ENCODE measurements at regions not wholly inside any gene's neighbourhood (a gene's known extent, or its start where the extent isn't known, plus 50 kb on each side); places are given as distances from the start of the nearest gene placed in this dataset.

- no peaks in the 10 kb centered on the region for H4K20me1 ChIP-seq (ENCODE audit: control insufficient read depth, insufficient read depth)
- H3K9ac ChIP-seq (ENCODE audit: control insufficient read depth, insufficient read depth, low read length), result no peak overlapping the region
- no peaks in the 10 kb centered on the region for H3K36me3 ChIP-seq (ENCODE audit: control insufficient read depth in 2 of 2, insufficient read depth in 2 of 2, low read length in 1 of 2)
- H3K4me3 ChIP-seq, result no peak overlapping the region
- H3K4me2 ChIP-seq (ENCODE audit: control insufficient read depth, insufficient read depth), result no peak overlapping the region
- ChIA-PET RAD21 (ENCODE audit: unreplicated experiment) (no interaction called here), SMC1A (ENCODE audit: uncharacterized antibody, unreplicated experiment) (interaction anchor here (0.6 kb wide), 1 partner anchor 8 kb away, joined by 3 read pairs; no protein-coding TSS in a partner anchor), POLR2A (no interaction called here), CTCF (no interaction called here)
- H3K79me2 ChIP-seq (ENCODE audit: control insufficient read depth, insufficient read depth, low read length), result no peaks in the 10 kb centered on the region
- 47% methylated on average over 30 of the region's 33 CpGs for WGBS (ENCODE audit: insufficient coverage, insufficient replicate concordance, low lambda C conversion rate, missing lambda C conversion rate)
- H3K27ac ChIP-seq (ENCODE audit: control insufficient read depth, insufficient read depth), result no peak overlapping the region
- FAIRE-seq (no peak), ATAC-seq (no peak), DNase-seq (ENCODE audit: low read depth, low spot score) (no peak)
- no peak overlapping the region for H2AFZ ChIP-seq (ENCODE audit: control insufficient read depth, low read depth, low read length)
- no peak for TF ChIP-seq SREBF2 (IDR thresholded peaks at IDR 0.05; ENCODE audit: low read length)
- TF ChIP-seq, protein P1, sequence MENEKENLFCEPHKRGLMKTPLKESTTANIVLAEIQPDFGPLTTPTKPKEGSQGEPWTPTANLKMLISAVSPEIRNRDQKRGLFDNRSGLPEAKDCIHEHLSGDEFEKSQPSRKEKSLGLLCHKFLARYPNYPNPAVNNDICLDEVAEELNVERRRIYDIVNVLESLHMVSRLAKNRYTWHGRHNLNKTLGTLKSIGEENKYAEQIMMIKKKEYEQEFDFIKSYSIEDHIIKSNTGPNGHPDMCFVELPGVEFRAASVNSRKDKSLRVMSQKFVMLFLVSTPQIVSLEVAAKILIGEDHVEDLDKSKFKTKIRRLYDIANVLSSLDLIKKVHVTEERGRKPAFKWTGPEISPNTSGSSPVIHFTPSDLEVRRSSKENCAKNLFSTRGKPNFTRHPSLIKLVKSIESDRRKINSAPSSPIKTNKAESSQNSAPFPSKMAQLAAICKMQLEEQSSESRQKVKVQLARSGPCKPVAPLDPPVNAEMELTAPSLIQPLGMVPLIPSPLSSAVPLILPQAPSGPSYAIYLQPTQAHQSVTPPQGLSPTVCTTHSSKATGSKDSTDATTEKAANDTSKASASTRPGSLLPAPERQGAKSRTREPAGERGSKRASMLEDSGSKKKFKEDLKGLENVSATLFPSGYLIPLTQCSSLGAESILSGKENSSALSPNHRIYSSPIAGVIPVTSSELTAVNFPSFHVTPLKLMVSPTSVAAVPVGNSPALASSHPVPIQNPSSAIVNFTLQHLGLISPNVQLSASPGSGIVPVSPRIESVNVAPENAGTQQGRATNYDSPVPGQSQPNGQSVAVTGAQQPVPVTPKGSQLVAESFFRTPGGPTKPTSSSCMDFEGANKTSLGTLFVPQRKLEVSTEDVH (IDR thresholded peaks at IDR 0.05; ENCODE audit: low read depth, partially characterized antibody), result no peak
- no peak for TF ChIP-seq BCL11A (IDR thresholded peaks at IDR 0.05; ENCODE audit: low read depth, low read length)
- TF ChIP-seq RB1 (IDR thresholded peaks at IDR 0.05; ENCODE audit: borderline replicate concordance), result no peak
- no peak for TF ChIP-seq CHD4 (IDR thresholded peaks at IDR 0.05)
- no peak for TF ChIP-seq MEF2B (IDR thresholded peaks at IDR 0.05; ENCODE audit: partially characterized antibody, poor library complexity, severe bottlenecking)
- no peak for TF ChIP-seq RELB (IDR thresholded peaks at IDR 0.05; ENCODE audit: low read depth)
- TF ChIP-seq IKZF1 (conservative IDR thresholded peaks at IDR 0.05), result no peak
- no peak for TF ChIP-seq SMAD1 (IDR thresholded peaks at IDR 0.05; ENCODE audit: low read depth, partially characterized antibody)
- TF ChIP-seq, protein P2, sequence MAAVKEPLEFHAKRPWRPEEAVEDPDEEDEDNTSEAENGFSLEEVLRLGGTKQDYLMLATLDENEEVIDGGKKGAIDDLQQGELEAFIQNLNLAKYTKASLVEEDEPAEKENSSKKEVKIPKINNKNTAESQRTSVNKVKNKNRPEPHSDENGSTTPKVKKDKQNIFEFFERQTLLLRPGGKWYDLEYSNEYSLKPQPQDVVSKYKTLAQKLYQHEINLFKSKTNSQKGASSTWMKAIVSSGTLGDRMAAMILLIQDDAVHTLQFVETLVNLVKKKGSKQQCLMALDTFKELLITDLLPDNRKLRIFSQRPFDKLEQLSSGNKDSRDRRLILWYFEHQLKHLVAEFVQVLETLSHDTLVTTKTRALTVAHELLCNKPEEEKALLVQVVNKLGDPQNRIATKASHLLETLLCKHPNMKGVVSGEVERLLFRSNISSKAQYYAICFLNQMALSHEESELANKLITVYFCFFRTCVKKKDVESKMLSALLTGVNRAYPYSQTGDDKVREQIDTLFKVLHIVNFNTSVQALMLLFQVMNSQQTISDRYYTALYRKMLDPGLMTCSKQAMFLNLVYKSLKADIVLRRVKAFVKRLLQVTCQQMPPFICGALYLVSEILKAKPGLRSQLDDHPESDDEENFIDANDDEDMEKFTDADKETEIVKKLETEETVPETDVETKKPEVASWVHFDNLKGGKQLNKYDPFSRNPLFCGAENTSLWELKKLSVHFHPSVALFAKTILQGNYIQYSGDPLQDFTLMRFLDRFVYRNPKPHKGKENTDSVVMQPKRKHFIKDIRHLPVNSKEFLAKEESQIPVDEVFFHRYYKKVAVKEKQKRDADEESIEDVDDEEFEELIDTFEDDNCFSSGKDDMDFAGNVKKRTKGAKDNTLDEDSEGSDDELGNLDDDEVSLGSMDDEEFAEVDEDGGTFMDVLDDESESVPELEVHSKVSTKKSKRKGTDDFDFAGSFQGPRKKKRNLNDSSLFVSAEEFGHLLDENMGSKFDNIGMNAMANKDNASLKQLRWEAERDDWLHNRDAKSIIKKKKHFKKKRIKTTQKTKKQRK (IDR thresholded peaks at IDR 0.05; ENCODE audit: low read depth, low read length), result no peak
- TF ChIP-seq SPI1 (IDR thresholded peaks at IDR 0.05; ENCODE audit: borderline replicate concordance, insufficient read depth, low read depth, low read length), result no peak
- no TSS peak for BruUV-seq (replicated peaks)
- intact Hi-C loops (cut with micrococcal nuclease; ENCODE audit: unreplicated experiment) (no loop called here), in situ Hi-C loops (cut with MboI) (no loop called here)
- H3K4me1 ChIP-seq (ENCODE audit: control insufficient read depth, insufficient read depth, low read length), result no peaks in the 10 kb centered on the region
- no peaks in the 10 kb centered on the region; the same call in 2 of the 3 replicates for H3K9me3 ChIP-seq (replicated peaks; ENCODE audit: control insufficient read depth, insufficient read depth, low read length)
- H3K27me3 ChIP-seq (replicated peaks in 1 of 2; ENCODE audit: control insufficient read depth in 2 of 2, insufficient read depth in 2 of 2, low read length in 1 of 2), result no peaks in the 10 kb centered on the region
These were observed 203.8 kb upstream of the SOX1 start for GRCh38 chr13:111862836-111863815.

All from GM12878 (cell line).